Esophagus squamous epithelium (tissue), 5 donors: ENCODE measurements at regions not wholly inside any gene's neighbourhood (a gene's known extent, or its start where the extent isn't known, plus 50 kb on each side); places are given as distances from the start of the nearest gene placed in this dataset.

Source experiments
- DNase-seq: peaks from one replicate; lab custom pipeline; 2025; lab: John Stamatoyannopoulos, UW
- H3K27ac ChIP-seq, 4 donors: fragments of 200-600 bp; sonication (generic); one replicate each; pipeline ENCODE4 v1.5.1; 2016 to 2019; ENCODE audit warnings: mild to moderate bottlenecking in 1 of 4
- H3K27me3 ChIP-seq, 4 donors: fragments of 200-600 bp; sonication (generic); 1 replicate in 3 of 4; 2 replicates in 1 of 4; pipeline versions ENCODE4 v1.5.1 to v1.6.0; 2017 to 2021; ENCODE audit warnings: antibody characterized with exemption in 1 of 4
- H3K36me3 ChIP-seq, 3 donors: fragments of 200-600 bp; sonication (generic); one replicate each; pipeline ENCODE4 v1.5.1; 2016 to 2019
- H3K4me1 ChIP-seq, 3 donors: fragments of 200-600 bp; sonication (generic); one replicate each; pipeline ENCODE4 v1.5.1; 2017 to 2019
- H3K4me3 ChIP-seq, 4 donors: fragments of 200-600 bp; sonication (generic); 1 replicate in 3 of 4; 2 replicates in 1 of 4; pipeline ENCODE4 v1.5.1; 2016 to 2019; ENCODE audit warnings: mild to moderate bottlenecking in 2 of 4, moderate library complexity in 1 of 4
- H3K9me3 ChIP-seq, 3 donors: fragments of 200-600 bp; sonication (generic); one replicate each; pipeline ENCODE4 v1.5.1; 2016 to 2019
- POLR2A ChIP-seq, 4 donors: fragments of 450-650 bp; IDR thresholded peaks; one replicate each; pipeline ENCODE4 v1.6.1; 2017; ENCODE audit warnings: antibody characterized with exemption in 4 of 4, mild to moderate bottlenecking in 4 of 4, moderate library complexity in 3 of 4
- WGBS, 2 donors: methylation state at CpG; one replicate each; pipeline ENCODE4 v1.1.5; 2018; 5-methylcytosine and 5-hydroxymethylcytosine counted together
- intact Hi-C: fragments of 100-400 bp; cut with DNase I; formaldehyde crosslinking; loops from one replicate; pipeline ENCODE4 v1.15.0; 2022
- TF ChIP-seq, protein P1 (sequence below), 6 experiments: fragments of 450-650 bp in 4 of 6; fragments of 200-600 bp in 2 of 6; sonication (generic) in 2 of 6; IDR thresholded peaks; one replicate each; pipeline ENCODE4 v1.5.1; 2016 to 2019; ENCODE audit warnings: antibody characterized with exemption in 6 of 6, mild to moderate bottlenecking in 4 of 6, moderate library complexity in 4 of 6
- donor health status: DM: yes; HTN: yes; CAD: no.

DNA sequence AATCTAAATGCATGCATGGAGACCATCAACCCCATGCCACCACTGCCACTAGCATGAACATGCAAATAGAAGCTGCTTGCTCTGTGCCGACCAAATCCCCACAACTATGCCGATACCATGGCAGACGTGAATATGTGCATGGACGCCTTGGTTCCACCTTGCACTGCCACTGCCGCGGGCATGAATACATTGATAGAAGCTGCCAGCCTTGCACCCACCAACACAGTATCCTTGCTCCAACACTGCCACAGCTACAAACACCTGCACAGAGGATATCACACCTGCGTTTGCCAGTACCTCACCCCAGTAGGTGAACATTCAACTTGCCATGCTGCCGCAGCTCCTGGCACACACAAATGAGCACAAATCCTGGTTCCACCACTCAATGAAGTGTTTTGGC is 527.4 kb upstream of the REG3G start:
- H3K9me3 ChIP-seq = peaks cover 0 to 16% (median 2%) of the 10 kb centered on the region in 3 donors
- no peak for DNase-seq
- H3K36me3 ChIP-seq = no peaks in the 10 kb centered on the region
- H3K4me3 ChIP-seq = no peak overlapping the region
- H3K4me1 ChIP-seq = no peaks in the 10 kb centered on the region
- intact Hi-C loops = no loop called here
- 88 to 100% methylated on average over 1 to 8 of the region's 8 CpGs for WGBS, 2 donors
- no peak overlapping the region for H3K27ac ChIP-seq
- TF ChIP-seq POLR2A (IDR thresholded peaks at IDR 0.05) = no peak
- TF ChIP-seq, protein P1, sequence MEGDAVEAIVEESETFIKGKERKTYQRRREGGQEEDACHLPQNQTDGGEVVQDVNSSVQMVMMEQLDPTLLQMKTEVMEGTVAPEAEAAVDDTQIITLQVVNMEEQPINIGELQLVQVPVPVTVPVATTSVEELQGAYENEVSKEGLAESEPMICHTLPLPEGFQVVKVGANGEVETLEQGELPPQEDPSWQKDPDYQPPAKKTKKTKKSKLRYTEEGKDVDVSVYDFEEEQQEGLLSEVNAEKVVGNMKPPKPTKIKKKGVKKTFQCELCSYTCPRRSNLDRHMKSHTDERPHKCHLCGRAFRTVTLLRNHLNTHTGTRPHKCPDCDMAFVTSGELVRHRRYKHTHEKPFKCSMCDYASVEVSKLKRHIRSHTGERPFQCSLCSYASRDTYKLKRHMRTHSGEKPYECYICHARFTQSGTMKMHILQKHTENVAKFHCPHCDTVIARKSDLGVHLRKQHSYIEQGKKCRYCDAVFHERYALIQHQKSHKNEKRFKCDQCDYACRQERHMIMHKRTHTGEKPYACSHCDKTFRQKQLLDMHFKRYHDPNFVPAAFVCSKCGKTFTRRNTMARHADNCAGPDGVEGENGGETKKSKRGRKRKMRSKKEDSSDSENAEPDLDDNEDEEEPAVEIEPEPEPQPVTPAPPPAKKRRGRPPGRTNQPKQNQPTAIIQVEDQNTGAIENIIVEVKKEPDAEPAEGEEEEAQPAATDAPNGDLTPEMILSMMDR (IDR thresholded peaks at IDR 0.05) = no peak
- H3K27me3 ChIP-seq = no peaks in the 10 kb centered on the region

DNA sequence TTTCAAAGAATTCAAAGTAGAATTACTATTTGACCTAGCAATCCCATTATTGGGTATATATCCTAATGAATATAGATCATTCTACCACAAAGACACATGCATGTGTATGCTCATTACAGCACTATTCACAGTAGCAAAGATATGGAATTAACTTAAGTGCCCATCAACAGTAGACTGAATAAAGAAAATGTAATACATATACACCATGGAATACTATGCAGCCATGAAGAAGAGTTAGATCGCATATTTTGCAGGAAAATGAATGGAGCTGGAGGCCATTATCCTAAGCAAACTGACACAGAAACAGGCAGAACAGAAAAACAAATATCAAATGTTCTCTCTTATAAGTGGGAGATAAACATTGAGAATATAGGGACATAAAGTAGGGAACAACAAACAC is 519.2 kb upstream of the REG3G start:
- TF ChIP-seq POLR2A (IDR thresholded peaks at IDR 0.05) = no peak
- TF ChIP-seq, protein P1 (IDR thresholded peaks at IDR 0.05) = no peak
- DNase-seq = no peak
- H3K9me3 ChIP-seq = peaks cover 0 to 13% (median 8%) of the 10 kb centered on the region in 3 donors
- no peaks in the 10 kb centered on the region for H3K36me3 ChIP-seq
- WGBS, 2 donors = 88 to 96% methylated on average over 1 of the region's 1 CpG
- H3K4me1 ChIP-seq = no peaks in the 10 kb centered on the region
- H3K27me3 ChIP-seq = no peaks in the 10 kb centered on the region
- H3K27ac ChIP-seq = no peak overlapping the region
- no peak overlapping the region for H3K4me3 ChIP-seq
- intact Hi-C loops = no loop called here

DNA sequence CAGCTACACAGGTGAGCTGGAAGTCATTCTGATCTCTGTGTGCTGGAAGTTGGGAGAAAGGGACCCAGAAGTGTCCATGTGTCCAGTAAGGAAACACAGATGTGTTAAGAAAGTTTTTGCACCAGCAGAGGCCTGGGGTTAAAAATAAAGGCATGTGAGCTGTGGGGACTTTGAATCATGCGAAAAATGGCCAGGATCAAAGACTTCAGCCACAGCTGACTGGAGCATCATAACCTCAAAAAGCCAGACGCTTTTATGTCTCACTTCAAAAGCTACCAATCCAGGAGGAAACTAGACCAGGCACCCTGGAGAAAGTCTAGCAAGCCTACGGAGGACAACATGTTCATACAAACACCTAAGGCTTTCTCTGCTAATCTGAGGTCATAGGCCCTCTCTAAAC is 503.6 kb upstream of the REG3G start:
- intact Hi-C loops = no loop called here
- Histone ChIP-seq H3K9me3 (no peaks in the 10 kb centered on the region), H3K27me3 (no peaks in the 10 kb centered on the region), H3K4me3 (no peak overlapping the region), H3K4me1 (no peaks in the 10 kb centered on the region), H3K36me3 (no peaks in the 10 kb centered on the region), H3K27ac (no peak overlapping the region)
- DNase-seq = no peak
- TF ChIP-seq, protein P1 (IDR thresholded peaks at IDR 0.05) = no peak
- TF ChIP-seq POLR2A (IDR thresholded peaks at IDR 0.05) = no peak
- WGBS, 2 donors = 47 to 53% methylated on average over 3 of the region's 3 CpGs

DNA sequence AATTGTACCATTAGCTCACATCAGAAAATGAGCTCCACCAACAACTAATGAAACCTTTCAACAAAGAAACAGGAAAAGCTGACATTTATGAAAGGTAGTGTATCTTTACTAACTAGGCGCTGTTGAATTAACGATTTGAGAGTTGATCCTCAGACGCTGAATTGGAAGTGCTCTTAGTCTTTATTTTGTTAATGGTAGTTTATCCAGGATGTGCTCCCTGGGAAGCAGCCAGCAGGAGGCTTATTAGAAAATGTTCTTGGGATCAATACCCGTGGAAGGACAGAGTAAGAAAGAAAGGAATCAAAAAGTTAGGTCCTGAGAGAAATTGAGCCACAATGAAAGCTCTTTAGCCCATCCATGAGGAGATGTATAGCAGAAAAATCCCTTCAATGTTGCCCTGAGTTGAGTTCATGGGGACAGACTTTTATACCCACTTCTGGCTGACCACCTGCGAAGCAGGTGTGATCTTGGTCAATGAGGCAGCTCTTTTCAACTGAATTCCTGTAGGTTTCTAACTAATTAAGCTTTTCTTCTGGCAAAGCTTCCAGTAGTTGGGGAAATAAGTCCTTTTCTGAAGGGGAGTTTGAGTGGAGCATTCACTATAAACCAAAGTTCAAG is 492.6 kb upstream of the REG3G start:
- TF ChIP-seq POLR2A (IDR thresholded peaks at IDR 0.05) = no peak
- TF ChIP-seq, protein P1 (IDR thresholded peaks at IDR 0.05) = no peak
- Histone ChIP-seq H3K9me3 (no peaks in the 10 kb centered on the region), H3K27me3 (no peaks in the 10 kb centered on the region), H3K27ac (no peak overlapping the region), H3K4me1 (no peaks in the 10 kb centered on the region), H3K4me3 (no peak overlapping the region), H3K36me3 (no peaks in the 10 kb centered on the region)
- intact Hi-C loops = no loop called here
- 27 to 46% methylated on average over 5 of the region's 5 CpGs for WGBS, 2 donors
- no peak for DNase-seq

DNA sequence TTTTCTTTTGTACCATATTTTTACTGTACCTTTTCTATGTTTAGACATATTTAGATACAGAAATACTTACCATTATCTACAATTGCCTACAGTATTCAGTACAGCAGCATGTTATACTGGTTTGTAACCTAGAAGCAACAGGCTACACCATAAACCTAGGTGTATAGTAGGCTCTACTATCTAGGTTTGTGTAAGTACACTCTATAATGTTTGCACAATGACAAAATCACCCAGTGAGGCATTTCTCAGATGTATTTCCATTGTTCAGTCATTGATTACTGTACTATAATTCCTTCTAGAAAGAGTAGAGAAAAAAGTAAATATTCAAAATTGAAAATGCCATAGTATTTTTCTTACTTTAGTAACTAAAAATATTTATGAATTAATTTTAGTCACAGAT is 490.1 kb upstream of the REG3G start:
- intact Hi-C loops = no loop called here
- no peaks in the 10 kb centered on the region for H3K27me3 ChIP-seq
- H3K4me3 ChIP-seq = no peak overlapping the region
- no peaks in the 10 kb centered on the region for H3K9me3 ChIP-seq
- no peaks in the 10 kb centered on the region for H3K4me1 ChIP-seq
- DNase-seq = no peak
- no peak for TF ChIP-seq POLR2A (IDR thresholded peaks at IDR 0.05)
- H3K27ac ChIP-seq = no peak overlapping the region
- H3K36me3 ChIP-seq = no peaks in the 10 kb centered on the region

DNA sequence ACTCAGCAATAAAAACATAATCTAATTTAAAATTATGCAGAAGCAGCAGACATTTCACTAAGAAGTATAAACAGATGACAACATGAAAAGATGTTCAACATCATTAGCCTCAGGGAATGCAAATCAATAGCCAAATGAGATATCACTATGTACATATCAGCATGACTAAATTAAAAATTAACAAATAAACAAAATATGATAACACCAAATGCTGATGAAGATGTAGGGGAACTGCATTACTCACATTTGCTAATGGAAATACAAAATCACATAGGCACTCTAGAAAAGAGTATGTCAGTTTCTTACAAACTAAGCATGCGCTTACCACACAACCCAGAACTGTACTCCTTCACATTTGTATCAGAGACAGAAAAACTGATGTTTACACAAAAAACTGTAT is 487.2 kb upstream of the REG3G start:
- no peak for DNase-seq
- WGBS, 2 donors = 86 to 93% methylated on average over 1 of the region's 1 CpG
- Histone ChIP-seq H3K27me3 (no peaks in the 10 kb centered on the region), H3K9me3 (peaks cover 0 to 13% (median 0%) of the 10 kb centered on the region in 3 donors), H3K4me3 (no peak overlapping the region), H3K27ac (no peak overlapping the region), H3K4me1 (no peaks in the 10 kb centered on the region), H3K36me3 (no peaks in the 10 kb centered on the region)
- no peak for TF ChIP-seq POLR2A (IDR thresholded peaks at IDR 0.05)
- TF ChIP-seq, protein P1 (IDR thresholded peaks at IDR 0.05) = no peak
- intact Hi-C loops = no loop called here
